Mammary epithelial cell (primary cell): ENCODE measurements at regions not wholly inside any gene's neighbourhood (a gene's known extent, or its start where the extent isn't known, plus 50 kb on each side); places are given as distances from the start of the nearest gene placed in this dataset.

Experiments
- CTCF ChIP-seq, 2 donors: IDR thresholded peaks in 1 of 2; conservative IDR thresholded peaks in 1 of 2; 2 replicates each; pipeline ENCODE4 v1.5.1; 2011 to 2012; ENCODE audit warnings: inconsistent platforms in 2 of 2, low read length in 2 of 2, mild to moderate bottlenecking in 2 of 2, control low read depth in 1 of 2, low read depth in 1 of 2; ENCODE audit not compliant: insufficient read depth in 1 of 2; ENCODE audit errors: extremely low read depth in 1 of 2
- EZH2 ChIP-seq: IDR thresholded peaks from 2 replicates; pipeline ENCODE4 v1.6.1; 2012; ENCODE audit warnings: low read length, inconsistent platforms, borderline replicate concordance

GRCh38 chr22:44601725-44602124 lies 100.3 kb upstream of the PRR5 start:
- no peak for TF ChIP-seq CTCF (conservative IDR thresholded peaks at IDR 0.05 in 1 of 2, IDR thresholded peaks at IDR 0.05 in 1 of 2; ENCODE audit: extremely low read depth in 1 of 2, insufficient read depth in 1 of 2, low read depth in 1 of 2, low read length in 2 of 2)
- TF ChIP-seq EZH2: no peak
